NCI-H1694 (cell line): ENCODE measurements at regions not wholly inside any gene's neighbourhood (a gene's known extent, or its start where the extent isn't known, plus 50 kb on each side); places are given as distances from the start of the nearest gene placed in this dataset.

ENCODE experiments used
- DNase-seq: peaks from one replicate; lab custom pipeline; 2025; lab: John Stamatoyannopoulos, UW

GRCh38 chr14:97298736-97299135, 501.6 kb downstream of the VRK1 start:
- peak; percentile 44 for DNase-seq

GRCh38 chr14:97299661-97300060, 502.5 kb downstream of the VRK1 start:
- DNase-seq: no peak

- DNase-seq: no peak
These were observed 504.9 kb downstream of the VRK1 start for GRCh38 chr14:97301931-97302559.

DNA sequence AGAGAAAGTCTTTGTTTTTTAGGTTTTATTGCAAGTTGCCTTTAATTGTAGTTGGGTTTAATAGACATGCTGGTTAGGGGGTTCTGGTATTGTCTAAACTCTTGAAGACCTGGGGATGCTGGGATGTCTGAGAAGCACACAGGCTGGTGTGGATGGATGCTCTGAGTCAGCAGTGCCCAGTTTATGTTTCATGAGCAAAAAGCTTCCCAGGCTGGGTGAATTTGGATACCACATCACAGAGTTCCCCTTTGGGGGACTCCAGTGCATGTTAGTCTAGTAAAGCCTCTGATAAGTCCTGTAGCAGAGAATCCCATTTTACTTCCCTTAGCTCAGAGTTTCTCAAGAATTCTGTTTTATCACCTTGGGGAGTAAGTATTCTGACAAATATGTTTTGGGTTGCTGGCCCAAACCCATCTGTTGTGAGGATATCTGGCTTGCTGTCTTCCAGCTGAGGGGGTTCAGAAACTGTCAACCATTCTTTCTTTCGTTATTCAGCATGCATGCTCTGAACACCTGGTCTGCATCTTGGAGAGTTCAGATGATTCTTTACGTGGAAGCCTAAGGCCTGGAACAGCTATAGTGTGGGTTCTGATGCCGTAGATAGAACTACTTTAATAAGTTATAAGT, 509.1 kb downstream of the VRK1 start:
- DNase-seq: no peak

DNA sequence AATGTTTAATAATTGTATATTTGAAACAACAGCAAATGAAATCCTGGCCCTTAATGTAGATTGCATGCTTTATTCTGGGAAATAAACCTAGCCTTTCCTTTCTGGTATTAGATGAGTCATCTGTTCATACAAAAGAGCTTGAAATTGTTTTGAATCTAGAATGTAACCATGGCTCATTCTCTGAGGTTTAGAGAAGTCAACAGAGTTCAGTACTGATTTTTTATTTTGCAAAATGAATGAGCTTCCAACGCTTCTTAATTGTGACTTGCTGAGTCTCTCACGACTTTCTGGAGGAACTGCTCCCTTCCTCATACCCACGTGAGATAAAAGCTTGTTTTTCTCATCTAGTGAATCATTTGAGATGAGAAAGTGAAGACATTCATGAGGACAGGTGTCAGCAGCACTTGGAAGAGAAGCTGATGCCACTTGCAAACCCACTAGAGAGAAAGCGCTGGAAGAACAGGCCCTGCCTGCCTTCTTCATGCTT, 509.6 kb downstream of the VRK1 start:
- DNase-seq: no peak

- no peak for DNase-seq
These were observed 514.2 kb downstream of the VRK1 start for GRCh38 chr14:97311411-97311810.

GRCh38 chr14:97312910-97313309, 515.7 kb downstream of the VRK1 start:
- DNase-seq: no peak

DNA sequence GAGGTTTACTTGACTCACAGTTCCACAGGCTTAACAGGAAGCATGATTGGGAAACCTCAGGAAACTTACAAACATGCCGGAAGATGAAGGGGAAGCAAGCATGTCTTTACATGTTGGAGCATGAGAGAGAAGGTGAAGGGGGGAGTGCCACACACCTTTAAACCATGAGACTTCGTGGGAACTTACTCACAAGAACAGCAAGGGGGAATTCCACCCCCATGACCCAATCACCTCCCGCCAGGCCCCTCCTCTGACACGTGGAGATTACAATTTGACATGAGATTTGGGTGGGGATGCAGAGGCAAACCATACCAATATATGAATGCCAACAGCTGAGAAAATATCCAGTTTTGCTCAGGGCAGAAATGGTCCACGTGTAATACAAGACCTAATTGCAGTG, 518.6 kb downstream of the VRK1 start:
- no peak for DNase-seq

GRCh38 chr14:97318380-97318779, 521.2 kb downstream of the VRK1 start:
- DNase-seq: no peak

- DNase-seq: no peak
These were observed 522.5 kb downstream of the VRK1 start for GRCh38 chr14:97319691-97320090.

DNA sequence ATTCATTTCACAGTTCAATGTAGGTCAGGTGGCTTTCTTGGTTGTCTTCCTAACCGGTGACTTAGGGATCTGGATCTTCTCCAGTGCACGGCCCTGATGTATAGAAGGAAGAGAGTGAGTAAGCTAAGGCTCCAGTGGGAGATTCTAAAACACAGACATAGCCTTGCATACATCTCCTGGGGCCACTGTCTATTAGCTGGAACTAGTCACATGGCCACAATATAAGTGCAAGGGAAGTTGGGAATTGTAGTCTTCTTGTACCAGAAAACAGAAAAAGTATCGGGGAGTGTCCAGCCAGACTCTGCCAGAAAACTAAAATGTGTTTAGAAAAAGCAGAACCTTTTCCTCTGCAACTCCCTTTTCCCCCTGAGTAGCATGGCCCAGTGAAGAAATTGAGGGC, 531.6 kb downstream of the VRK1 start:
- no peak for DNase-seq

DNA sequence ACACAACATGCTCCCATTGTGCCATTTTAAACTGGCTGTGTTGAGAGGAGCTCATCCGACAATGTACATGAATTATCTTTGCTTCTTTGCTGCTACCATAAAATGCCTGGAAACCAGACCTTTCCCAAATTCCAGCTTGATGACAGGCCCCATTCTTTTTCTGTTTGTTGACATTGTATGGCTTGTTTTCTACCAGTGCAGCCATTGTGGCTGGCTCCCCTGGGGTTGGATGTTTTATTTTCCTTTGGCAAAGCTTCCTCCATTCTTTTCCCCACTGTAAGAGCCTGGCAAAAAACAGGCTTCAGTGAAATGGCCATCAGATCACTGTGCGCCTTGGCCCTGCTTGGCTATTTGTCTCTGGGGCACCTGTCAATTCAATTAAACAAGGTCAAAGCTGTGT, 532.5 kb downstream of the VRK1 start:
- no peak for DNase-seq

DNA sequence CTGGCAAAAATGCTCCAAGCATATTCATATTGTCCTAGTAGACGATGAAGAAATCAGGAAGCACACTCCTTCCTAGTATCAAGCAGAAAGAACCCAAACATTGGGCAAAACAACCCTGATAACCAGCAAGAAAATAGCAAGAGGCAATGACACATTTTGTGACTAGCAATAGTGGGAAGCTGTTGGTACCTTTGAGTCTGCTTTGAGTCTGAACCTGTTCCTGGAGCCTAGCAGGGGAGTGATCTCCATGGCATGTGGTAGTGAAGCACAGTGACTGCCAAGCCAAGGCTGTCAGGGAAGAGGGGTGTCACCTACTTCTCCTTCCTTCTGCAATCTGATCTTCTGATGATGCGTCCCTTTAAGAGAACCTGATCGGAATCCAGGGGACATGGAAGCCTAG, 533.9 kb downstream of the VRK1 start:
- DNase-seq: no peak

DNA sequence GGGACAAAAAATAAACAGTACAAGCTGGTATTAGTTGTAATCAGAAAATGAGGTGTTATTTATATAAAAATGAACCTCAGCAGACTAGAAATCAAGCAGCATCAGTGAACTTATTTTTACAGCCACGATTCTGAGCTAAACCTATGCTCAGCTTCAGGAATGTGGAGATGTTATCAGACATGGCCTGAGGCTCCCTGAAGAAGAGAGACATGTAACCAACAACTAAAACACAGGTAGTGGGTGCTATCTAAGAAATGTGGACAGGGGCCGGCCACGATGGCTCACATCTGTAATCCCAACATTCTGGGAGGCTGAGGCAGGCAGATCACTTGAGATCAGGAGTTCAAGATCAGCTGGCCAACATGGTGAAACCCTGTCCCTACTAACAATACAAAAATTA, 534.3 kb downstream of the VRK1 start:
- no peak for DNase-seq

DNA sequence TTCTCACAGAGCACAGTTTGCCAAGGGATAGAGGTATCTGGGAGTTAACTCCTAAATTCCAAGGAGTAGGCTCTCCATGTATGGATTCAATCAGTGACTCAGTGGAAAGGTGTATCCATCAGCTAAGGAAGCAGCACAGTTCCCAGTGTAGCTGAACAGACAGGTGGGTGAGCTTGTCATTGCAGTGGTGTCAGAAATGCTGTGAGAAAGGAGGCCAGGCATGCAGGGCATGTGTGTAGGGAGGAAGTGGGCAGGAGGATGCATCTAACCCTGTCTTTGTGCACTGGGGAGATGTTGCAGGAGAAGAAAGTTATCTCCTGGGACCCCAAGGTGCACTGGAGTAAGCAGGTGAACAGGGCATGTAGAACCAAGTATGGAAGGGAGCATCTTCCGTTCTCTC, 539.0 kb downstream of the VRK1 start:
- no peak for DNase-seq

- DNase-seq: no peak
These were observed 539.6 kb downstream of the VRK1 start for GRCh38 chr14:97336816-97337215.

GRCh38 chr14:97337267-97337666, 540.1 kb downstream of the VRK1 start:
- no peak for DNase-seq

DNA sequence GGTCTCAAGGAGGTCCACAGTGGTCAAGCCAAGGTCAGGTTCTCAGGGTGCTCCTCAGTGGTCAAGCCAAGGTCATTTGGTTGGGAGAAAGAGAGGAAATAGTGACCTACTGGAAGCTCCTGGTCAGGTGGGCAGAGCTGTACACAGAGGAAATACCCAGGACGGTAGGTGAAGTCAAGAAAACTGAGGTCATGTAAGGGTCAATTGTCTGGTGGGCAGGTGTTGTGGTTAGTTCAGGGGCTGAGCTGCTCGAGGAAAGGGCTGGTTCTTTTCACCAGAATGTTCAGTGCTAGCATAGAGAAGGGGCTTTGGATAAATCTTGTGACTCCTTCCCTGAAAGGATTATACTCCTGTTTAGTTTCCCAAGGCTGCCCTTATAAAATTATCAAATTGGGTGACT, 540.5 kb downstream of the VRK1 start:
- no peak for DNase-seq

GRCh38 chr14:97344666-97345065, 547.5 kb downstream of the VRK1 start:
- no peak for DNase-seq

DNA sequence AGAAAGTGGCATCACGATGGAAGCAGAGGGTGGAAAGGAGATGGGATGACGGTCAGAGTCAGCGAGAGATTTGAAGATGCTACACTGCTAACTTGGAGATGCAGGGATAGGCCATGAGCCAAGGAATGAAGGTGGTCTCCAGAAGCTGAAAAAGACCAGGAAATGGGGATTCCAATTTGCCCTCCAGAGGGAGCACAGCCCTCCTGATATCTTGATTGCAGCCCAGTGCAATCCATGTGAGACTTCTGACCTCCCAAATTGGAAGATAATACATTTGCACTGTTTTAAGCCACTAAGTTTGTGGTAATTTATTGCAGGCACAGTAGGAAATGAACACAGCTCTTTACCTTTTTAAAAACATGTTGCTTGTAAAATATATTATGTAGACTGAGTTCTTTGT, 549.5 kb downstream of the VRK1 start:
- no peak for DNase-seq

- DNase-seq: no peak
These were observed 552.3 kb downstream of the VRK1 start for GRCh38 chr14:97349463-97349862.

- DNase-seq: no peak
These were observed 552.8 kb downstream of the VRK1 start for GRCh38 chr14:97349946-97350345.

DNA sequence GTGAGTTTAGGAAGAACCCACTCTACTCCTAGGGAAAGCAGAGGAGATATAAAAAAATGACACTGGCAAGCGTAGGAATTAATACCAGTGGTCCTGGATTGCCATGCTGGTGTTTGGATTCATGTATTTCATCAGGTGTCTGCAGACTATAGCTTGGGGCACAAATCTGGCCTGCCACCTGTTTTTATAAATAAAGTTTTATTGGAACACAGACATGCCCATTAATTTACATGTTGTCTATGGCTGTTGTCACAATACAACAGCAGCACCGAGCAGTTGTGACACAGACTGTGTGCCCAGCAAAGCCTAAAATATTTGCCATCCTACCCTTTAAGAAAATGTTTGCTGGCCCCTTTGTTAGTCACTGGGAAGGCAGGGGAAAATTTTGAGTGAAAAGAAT, 553.2 kb downstream of the VRK1 start:
- DNase-seq: no peak
